ENCODE measurements at regions not wholly inside any gene's neighbourhood (a gene's known extent, or its start where the extent isn't known, plus 50 kb on each side); places are given as distances from the start of the nearest gene placed in this dataset.

GRCh38 chr2:38201784-38202183 lies 125.8 kb upstream of the CYP1B1 start:
- Histone ChIP-seq H3K36me3 (ENCODE audit: control insufficient read depth, insufficient read depth, low read length) (no peaks in the 10 kb centered on the region), H3K14ac (replicated peaks; ENCODE audit: low read depth, low read length) (no peak overlapping the region), H2BK20ac (ENCODE audit: low read depth, low read length) (no peak overlapping the region), H4K91ac (ENCODE audit: insufficient read depth, low read depth, low read length) (no peak overlapping the region), H3K18ac (ENCODE audit: low read depth, low read length) (no peak overlapping the region), H4K8ac (ENCODE audit: low read depth in 2 of 2, low read length in 2 of 2) (no peak overlapping the region), H2BK15ac (ENCODE audit: low read depth, low read length) (no peak overlapping the region), H3K79me1 (ENCODE audit: low read depth in 1 of 2, low read length in 2 of 2) (no peaks in the 10 kb centered on the region), H3K4me1 (ENCODE audit: control insufficient read depth, insufficient read depth, low read length) (no peaks in the 10 kb centered on the region), H3K4ac (ENCODE audit: low read depth, low read length) (no peak overlapping the region), H3K9me3 (ENCODE audit: control insufficient read depth, insufficient read depth, low read length) (no peaks in the 10 kb centered on the region), H4K5ac (ENCODE audit: low read depth, low read length) (no peak overlapping the region), H3K27me3 (ENCODE audit: control insufficient read depth, insufficient read depth, low read length) (peaks cover 8% of the 10 kb centered on the region), H2BK5ac (ENCODE audit: low read depth, low read length, poor library complexity, severe bottlenecking) (no peak overlapping the region), H2AFZ (replicated peaks; ENCODE audit: low read length, poor library complexity) (no peak overlapping the region), H2BK120ac (ENCODE audit: low read depth, low read length) (no peak overlapping the region), H3K4me2 (ENCODE audit: low read depth, low read length) (no peak overlapping the region), H2AK5ac (ENCODE audit: low read depth, low read length) (no peak overlapping the region), H3K23ac (ENCODE audit: low read depth, low read length) (no peak overlapping the region), H3K9me1 (ENCODE audit: insufficient read depth, low read length) (no peaks in the 10 kb centered on the region), H3K27ac (ENCODE audit: insufficient read depth, low read length) (no peak overlapping the region), H3K56ac (ENCODE audit: extremely low read depth, insufficient read depth, low read length) (no peak overlapping the region), H4K20me1 (ENCODE audit: insufficient read depth, low read length) (no peaks in the 10 kb centered on the region), H3K9ac (ENCODE audit: low read depth, low read length) (no peak overlapping the region), H2AK9ac (replicated peaks; ENCODE audit: low read depth, low read length, poor library complexity) (no peak overlapping the region), H3K4me3 (ENCODE audit: insufficient read depth, low read depth, low read length) (no peak overlapping the region)
- POLR2A ChIA-PET (ENCODE audit: unreplicated experiment) = no interaction called here
- DNase-seq (peak; percentile 39), ATAC-seq (ENCODE audit: low read depth) (peak; percentile 59; the same call in 1 of the 2 replicates)
- CTCF ChIA-PET = interaction anchor here (0.6 kb wide), 1 partner anchor 109 kb away, joined by 3 read pairs; no protein-coding TSS in a partner anchor
- in situ Hi-C loops (cut with MboI; ENCODE audit: low sequenced_read_pairs) = no loop called here
- TF ChIP-seq BHLHE40 (IDR thresholded peaks at IDR 0.05; ENCODE audit: low read depth, low read length) (no peak), SMC3 (IDR thresholded peaks at IDR 0.05; ENCODE audit: low read depth, low read length) (no peak), POLR2A (IDR thresholded peaks at IDR 0.05; ENCODE audit: low read depth, low read length) (no peak), MAFK (IDR thresholded peaks at IDR 0.05; ENCODE audit: low read depth, low read length) (no peak), FOS (IDR thresholded peaks at IDR 0.05; ENCODE audit: low read depth, low read length) (no peak)
- dilution Hi-C loops (cut with HindIII; ENCODE audit: low sequenced_read_pairs, unreplicated experiment) = no loop called here
- no TSS peak for BruUV-seq (replicated peaks)
- intact Hi-C loops (cut with micrococcal nuclease) = no loop called here
